ENCODE measurements at regions not wholly inside any gene's neighbourhood (a gene's known extent, or its start where the extent isn't known, plus 50 kb on each side); places are given as distances from the start of the nearest gene placed in this dataset.

GRCh38 chr4:107114059-107114458, 77.9 kb upstream of the DKK2 start:
- H3K4me1 ChIP-seq = peaks cover 4 to 16% of the 10 kb centered on the region in 2 donors
- TF ChIP-seq CTCF (IDR thresholded peaks at IDR 0.05 in 4 of 5, conservative IDR thresholded peaks at IDR 0.05 in 1 of 5) = no peak
- no peak for TF ChIP-seq POLR2A (IDR thresholded peaks at IDR 0.05)
- H3K9me3 ChIP-seq = no peaks in the 10 kb centered on the region
- in situ Hi-C loops (cut with MboI; ENCODE audit: low sequenced_read_pairs in 4 of 4) = no loop called here
- H3K27ac ChIP-seq = no peak overlapping the region
- no peaks in the 10 kb centered on the region for H3K36me3 ChIP-seq
- no peak for ATAC-seq
- no peaks in the 10 kb centered on the region for H3K27me3 ChIP-seq
- H3K4me3 ChIP-seq = no peak overlapping the region
- intact Hi-C loops (cut with DNase I; ENCODE audit: low total_unique reads) = no loop called here
- no peak for DNase-seq

- Histone ChIP-seq H3K4me1 (peaks cover 10 to 14% of the 10 kb centered on the region in 2 donors), H3K27ac (peak overlapping the region in 1 of 4 donors; percentile 52), H3K27me3 (no peaks in the 10 kb centered on the region), H3K4me3 (no peak overlapping the region), H3K9me3 (no peaks in the 10 kb centered on the region), H3K36me3 (no peaks in the 10 kb centered on the region)
- in situ Hi-C loops (cut with MboI; ENCODE audit: low sequenced_read_pairs in 4 of 4) = loop anchor here in 1 of 4 donors (10.0 kb wide), 1 partner anchor 86 kb away; no protein-coding TSS in a partner anchor
- TF ChIP-seq POLR2A (IDR thresholded peaks at IDR 0.05) (no peak), CTCF (IDR thresholded peaks at IDR 0.05 in 4 of 5, conservative IDR thresholded peaks at IDR 0.05 in 1 of 5) (no peak)
- DNase-seq = peak; percentile 56 to 69
- intact Hi-C loops (cut with DNase I; ENCODE audit: low total_unique reads) = loop anchor here (1.0 kb wide), 1 partner anchor 17 kb away; no protein-coding TSS in a partner anchor
- ATAC-seq = peak; percentile 97 to 98
Observed at GRCh38 chr4:107098401-107098800, 62.3 kb upstream of the DKK2 start.

GRCh38 chr4:107094976-107095375, 58.9 kb upstream of the DKK2 start:
- no peaks in the 10 kb centered on the region for H3K36me3 ChIP-seq
- peaks cover 10 to 14% of the 10 kb centered on the region in 2 donors for H3K4me1 ChIP-seq
- TF ChIP-seq POLR2A (IDR thresholded peaks at IDR 0.05) (no peak), CTCF (IDR thresholded peaks at IDR 0.05 in 4 of 5, conservative IDR thresholded peaks at IDR 0.05 in 1 of 5) (no peak)
- no peaks in the 10 kb centered on the region for H3K27me3 ChIP-seq
- no peak overlapping the region for H3K27ac ChIP-seq
- DNase-seq (peak in 1 of 2 donors; percentile 13), ATAC-seq (no peak)
- H3K9me3 ChIP-seq = no peaks in the 10 kb centered on the region
- in situ Hi-C loops (cut with MboI; ENCODE audit: low sequenced_read_pairs in 4 of 4) (loop anchor here in 1 of 4 donors (10.0 kb wide), 1 partner anchor 90 kb away; no protein-coding TSS in a partner anchor), intact Hi-C loops (cut with DNase I; ENCODE audit: low total_unique reads) (loop anchor here (2.0 kb wide), 1 partner anchor 88 kb away; no protein-coding TSS in a partner anchor)
- no peak overlapping the region for H3K4me3 ChIP-seq

- intact Hi-C loops (cut with DNase I; ENCODE audit: low total_unique reads) (loop anchor here (2.0 kb wide), 1 partner anchor 88 kb away; no protein-coding TSS in a partner anchor), in situ Hi-C loops (cut with MboI; ENCODE audit: low sequenced_read_pairs in 4 of 4) (loop anchor here in 1 of 4 donors (10.0 kb wide), 1 partner anchor 90 kb away; no protein-coding TSS in a partner anchor)
- DNase-seq (no peak), ATAC-seq (peak in 1 of 2 donors; percentile 52)
- peaks cover 10 to 14% of the 10 kb centered on the region in 2 donors for H3K4me1 ChIP-seq
- peak in 3 of 5 experiments; percentile 18 to 40 (median 24) for TF ChIP-seq CTCF (IDR thresholded peaks at IDR 0.05 in 4 of 5, conservative IDR thresholded peaks at IDR 0.05 in 1 of 5)
- no peak for TF ChIP-seq POLR2A (IDR thresholded peaks at IDR 0.05)
- H3K27me3 ChIP-seq = no peaks in the 10 kb centered on the region
- H3K9me3 ChIP-seq = no peaks in the 10 kb centered on the region
- no peaks in the 10 kb centered on the region for H3K36me3 ChIP-seq
- H3K27ac ChIP-seq = no peak overlapping the region
- no peak overlapping the region for H3K4me3 ChIP-seq
Observed at GRCh38 chr4:107094332-107094731, 58.2 kb upstream of the DKK2 start.

Data from gastrocnemius medialis (tissue), 4 donors.